Retinal pigment epithelial cell (primary cell): ENCODE measurements at regions not wholly inside any gene's neighbourhood (a gene's known extent, or its start where the extent isn't known, plus 50 kb on each side); places are given as distances from the start of the nearest gene placed in this dataset.
"Not testable (repeated sequence)": the region's sequence is repeated elsewhere in the genome, so short reads cannot be mapped to it uniquely, and the experiment has no call there.

Experiments used
- DNase-seq: peaks from one replicate; pipeline ENCODE4 v3.0.0-alpha.2; 2010; ENCODE audit warnings: low read depth
- H3K4me3 ChIP-seq: 2 replicates; pipeline ENCODE4 v1.5.1; 2011; ENCODE audit warnings: mild to moderate bottlenecking, low read length, control low read depth, moderate library complexity
- TF ChIP-seq, protein P1 (sequence below): conservative IDR thresholded peaks from 2 replicates; pipeline ENCODE4 v1.5.1; 2011; ENCODE audit warnings: low read depth, low read length, control low read depth, inconsistent platforms

DNA sequence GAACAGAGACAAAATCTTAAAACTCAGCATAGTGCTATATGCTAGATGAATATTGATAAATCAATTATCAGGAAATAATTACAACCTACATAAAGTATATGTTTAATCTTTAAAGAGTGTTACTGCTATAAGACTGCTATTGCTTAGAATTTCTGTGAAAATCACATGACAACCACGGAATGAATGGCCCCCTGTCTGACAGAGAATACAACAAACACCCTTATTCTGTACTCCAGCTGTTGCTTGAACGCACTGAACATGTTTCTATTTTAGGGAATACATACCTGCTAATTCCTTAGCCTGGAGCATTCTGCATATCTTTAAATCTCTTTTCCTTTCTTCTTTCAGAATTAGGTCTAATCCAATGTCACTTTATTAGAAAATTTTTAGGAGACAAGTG is 452.4 kb upstream of the PHF14 start:
- no peak overlapping the region for H3K4me3 ChIP-seq
- no peak for DNase-seq
- TF ChIP-seq, protein P1, sequence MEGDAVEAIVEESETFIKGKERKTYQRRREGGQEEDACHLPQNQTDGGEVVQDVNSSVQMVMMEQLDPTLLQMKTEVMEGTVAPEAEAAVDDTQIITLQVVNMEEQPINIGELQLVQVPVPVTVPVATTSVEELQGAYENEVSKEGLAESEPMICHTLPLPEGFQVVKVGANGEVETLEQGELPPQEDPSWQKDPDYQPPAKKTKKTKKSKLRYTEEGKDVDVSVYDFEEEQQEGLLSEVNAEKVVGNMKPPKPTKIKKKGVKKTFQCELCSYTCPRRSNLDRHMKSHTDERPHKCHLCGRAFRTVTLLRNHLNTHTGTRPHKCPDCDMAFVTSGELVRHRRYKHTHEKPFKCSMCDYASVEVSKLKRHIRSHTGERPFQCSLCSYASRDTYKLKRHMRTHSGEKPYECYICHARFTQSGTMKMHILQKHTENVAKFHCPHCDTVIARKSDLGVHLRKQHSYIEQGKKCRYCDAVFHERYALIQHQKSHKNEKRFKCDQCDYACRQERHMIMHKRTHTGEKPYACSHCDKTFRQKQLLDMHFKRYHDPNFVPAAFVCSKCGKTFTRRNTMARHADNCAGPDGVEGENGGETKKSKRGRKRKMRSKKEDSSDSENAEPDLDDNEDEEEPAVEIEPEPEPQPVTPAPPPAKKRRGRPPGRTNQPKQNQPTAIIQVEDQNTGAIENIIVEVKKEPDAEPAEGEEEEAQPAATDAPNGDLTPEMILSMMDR, result no peak

DNA sequence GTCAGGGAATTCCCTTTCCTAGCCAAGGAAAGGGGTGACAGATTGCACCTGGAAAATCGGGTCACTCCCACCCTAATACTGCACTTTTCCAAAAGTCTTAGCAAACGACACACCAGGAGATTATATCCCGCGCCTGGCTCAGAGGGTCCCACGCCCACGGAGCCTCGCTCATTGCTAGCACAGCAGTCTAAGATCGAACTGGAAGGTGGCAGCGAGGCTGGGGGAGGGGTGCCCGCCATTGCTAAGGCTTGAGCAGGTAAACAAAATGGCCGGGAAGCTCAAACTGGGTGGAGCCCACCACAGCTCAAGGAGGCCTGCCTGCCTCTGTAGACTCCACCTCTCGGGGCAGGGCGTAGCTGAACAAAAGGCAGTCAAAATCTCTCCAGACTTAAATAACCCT is 440.2 kb upstream of the PHF14 start:
- not testable (repeated sequence) for DNase-seq, H3K4me3 ChIP-seq

DNA sequence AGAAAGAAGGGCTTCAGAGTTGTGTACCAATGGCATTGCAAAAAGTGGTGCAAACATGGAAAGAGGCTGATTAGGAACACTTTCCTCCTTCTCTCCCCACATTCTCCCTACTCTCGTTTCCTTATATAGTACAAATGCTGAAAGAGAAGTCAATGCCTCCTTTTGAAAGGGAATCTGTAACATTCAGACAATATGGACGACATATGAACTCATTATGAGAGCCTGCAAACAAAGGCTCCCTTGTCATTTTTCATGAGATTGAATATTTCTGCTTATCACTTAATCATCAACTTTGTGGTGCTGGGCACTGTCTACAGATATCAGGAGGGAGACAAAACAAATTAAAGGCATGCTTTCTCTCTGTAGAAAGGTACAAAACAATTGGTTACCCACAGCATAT is 437.1 kb upstream of the PHF14 start:
- DNase-seq, result no peak
- TF ChIP-seq, protein P1, result no peak
- no peak overlapping the region for H3K4me3 ChIP-seq

DNA sequence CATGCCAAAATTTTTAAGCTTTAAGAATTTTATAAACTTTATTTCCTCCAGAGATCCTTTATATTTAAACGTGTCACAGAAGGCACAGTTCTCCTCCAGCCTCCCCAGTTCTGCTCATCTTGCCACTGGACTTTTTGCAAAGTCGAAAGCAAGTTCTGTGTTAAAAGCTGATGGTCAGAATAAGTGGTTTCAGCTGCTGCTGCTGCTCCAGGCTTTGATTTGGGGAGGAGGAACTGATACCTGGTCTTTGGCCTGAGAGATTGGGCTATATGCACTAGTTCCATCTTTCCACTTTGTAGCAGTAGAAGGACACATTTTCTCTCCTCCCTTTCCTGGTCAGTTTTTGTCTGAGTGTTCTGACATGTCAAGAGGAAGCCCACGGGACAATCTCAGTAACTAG is 435.9 kb upstream of the PHF14 start:
- no peak overlapping the region for H3K4me3 ChIP-seq
- TF ChIP-seq, protein P1, result no peak
- no peak for DNase-seq

DNA sequence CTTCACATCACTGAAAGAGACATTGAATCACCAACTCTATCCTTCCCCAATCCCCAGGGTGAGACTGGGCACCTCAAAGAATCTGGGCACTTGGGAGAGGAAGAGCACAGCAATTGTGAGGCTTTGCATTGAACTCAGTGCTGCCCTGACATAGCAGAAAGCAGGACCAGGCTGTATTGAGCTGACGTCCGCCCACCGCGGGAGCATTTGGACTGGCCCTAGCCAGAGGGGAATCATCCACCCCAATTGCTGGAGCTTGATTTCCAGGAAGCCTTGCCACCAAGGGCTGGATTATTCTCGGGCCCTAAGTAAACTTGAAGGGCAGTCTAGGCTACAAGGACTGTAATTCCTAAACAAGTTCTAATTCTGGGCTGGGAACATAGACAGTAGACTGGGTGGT is 416.3 kb upstream of the PHF14 start:
- H3K4me3 ChIP-seq, result no peak overlapping the region
- no peak for DNase-seq
- TF ChIP-seq, protein P1, result no peak

DNA sequence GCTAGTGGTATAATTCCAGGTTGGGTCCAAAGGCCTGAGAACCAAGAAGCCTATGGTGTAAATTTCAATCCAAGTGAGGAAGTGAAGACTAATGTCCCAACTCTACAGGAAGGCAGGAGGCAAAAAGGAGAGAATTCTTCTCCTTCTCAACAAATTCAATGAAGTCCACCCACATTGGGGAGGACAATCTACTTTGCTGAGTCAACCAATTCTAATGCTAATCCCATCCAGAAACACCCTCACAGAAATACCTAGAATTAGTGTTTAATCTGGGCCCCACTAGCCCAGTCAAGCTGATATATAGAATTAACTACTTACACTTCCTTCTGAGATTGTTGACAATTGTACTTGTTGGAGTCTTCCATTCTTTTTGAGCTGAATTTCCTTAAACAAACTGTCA is 413.2 kb upstream of the PHF14 start:
- no peak overlapping the region for H3K4me3 ChIP-seq

DNA sequence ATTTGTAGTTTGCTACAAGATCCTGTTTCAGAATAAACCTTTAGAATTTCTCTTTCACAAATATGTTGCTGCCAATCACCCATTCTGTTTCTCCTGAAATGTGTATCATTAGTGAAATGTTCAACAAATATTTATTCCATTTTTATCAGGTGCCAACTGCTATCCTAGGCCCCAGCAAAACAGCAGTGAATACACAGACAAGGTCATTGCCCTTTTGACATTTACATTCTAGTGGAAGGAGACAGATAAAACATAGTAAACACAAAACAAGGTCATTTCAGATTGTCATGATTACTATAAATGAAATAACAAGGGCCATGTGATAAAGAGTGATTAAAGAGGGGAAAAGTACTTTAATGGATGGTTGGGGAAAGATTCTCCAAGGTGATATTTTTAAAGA is 404.8 kb upstream of the PHF14 start:
- TF ChIP-seq, protein P1, result no peak
- no peak overlapping the region for H3K4me3 ChIP-seq
- no peak for DNase-seq

More for the DNA sequence above, 413.2 kb upstream of the PHF14 start:
- TF ChIP-seq, protein P1, result no peak
- no peak for DNase-seq

DNA sequence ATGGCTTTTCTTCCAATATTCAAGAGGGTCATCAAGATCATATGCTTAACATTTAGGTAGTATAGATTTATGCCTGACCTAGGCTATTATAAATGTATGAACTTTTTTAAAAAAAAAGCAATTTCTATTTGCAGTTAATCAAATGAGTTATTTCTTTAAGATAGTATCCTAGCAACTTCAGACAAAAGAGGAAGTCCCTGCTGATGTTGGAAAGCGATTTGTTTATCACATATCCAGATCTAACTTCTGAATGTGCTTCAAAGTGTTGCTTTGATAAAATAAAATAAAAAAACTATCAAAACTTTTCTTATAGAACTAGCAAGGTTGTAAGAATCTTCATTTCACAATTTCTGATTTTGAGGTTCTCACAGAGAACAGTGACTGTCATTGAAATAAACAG is 401.9 kb upstream of the PHF14 start:
- DNase-seq, result no peak
- H3K4me3 ChIP-seq, result no peak overlapping the region
- TF ChIP-seq, protein P1, result no peak
